NOMO-1 treated with DMSO at 0.1 percent for 48 hours (cell line): ENCODE measurements at regions not wholly inside any gene's neighbourhood (a gene's known extent, or its start where the extent isn't known, plus 50 kb on each side); places are given as distances from the start of the nearest gene placed in this dataset.
"Not testable (repeated sequence)": the region's sequence is repeated elsewhere in the genome, so short reads cannot be mapped to it uniquely, and the experiment has no call there.

Source experiments
- DNase-seq: peaks from one replicate; lab custom pipeline; 2025; ENCODE audit not compliant: unreplicated experiment; lab: John Stamatoyannopoulos, UW

DNA sequence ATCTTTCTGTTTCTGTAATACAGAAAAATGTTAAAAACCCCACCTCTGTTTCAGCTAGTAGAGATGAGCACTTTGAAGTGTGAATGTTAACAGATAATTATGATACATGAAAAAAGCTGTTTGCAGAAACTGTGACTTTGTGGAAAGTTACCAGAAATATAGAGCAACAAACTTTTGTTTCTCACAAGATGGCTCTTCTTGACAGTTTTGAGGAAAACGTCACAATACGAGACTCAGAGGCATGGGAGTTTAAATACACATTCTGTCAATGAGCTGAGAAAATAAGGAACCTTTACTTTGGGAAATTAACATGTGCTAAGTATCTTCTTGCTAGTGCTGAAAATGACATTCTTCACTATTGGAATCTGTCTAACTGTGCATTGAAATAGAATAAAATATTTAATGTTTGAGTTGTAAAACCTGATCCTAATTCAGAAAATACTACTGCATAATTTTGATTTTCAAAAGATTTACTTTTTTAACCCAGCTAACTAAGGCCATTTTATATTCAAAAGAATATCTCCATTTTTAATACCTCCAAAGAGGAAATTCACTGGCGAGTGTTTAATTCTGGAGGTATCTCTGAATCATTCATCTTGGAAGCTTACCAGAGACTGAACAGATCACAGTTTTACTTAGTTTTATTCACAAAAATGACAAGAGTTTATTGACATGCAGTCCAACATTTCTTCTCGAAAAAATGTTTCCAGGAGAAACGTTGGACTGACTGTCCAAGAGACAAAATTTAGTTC lies 308.9 kb upstream of the LRFN5 start:
- DNase-seq, result no peak

DNA sequence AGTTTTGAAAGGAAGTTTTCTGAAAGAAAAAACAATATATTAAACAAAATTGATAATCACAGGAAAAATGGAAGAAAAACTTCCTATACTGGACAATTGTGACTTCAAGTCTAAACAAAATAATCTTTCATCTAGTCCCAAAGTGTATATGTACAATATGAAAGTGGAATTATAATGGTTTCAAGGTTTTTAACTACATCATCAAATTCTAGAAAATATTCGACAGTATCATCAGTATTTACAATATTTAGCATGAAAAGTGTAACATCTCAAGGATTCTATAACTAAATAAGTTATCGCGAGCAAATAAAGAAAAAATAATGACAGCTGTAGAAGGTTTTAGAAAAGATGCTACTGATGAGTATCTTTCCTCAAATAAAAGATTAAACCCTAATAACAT lies 310.9 kb upstream of the LRFN5 start:
- no peak for DNase-seq

DNA sequence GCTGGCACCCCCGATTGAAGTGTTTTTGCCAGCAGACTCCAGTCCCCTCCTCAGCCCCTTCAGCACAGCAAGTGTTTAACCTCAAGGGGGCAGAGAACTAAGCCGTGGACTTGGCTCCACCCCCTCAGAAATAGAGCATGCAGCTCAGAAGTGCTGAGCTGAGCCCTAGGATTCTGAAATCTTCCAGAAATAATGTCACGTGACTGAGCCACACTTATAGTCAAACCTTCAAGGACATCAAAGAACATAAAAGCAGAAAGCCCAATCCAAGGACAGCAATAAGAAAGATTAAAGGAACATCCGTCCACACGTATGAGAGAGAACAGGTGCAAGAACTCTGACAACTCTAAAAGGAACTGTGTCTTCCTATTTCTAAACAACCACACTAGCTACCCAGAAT lies 317.7 kb upstream of the LRFN5 start:
- DNase-seq, result no peak

DNA sequence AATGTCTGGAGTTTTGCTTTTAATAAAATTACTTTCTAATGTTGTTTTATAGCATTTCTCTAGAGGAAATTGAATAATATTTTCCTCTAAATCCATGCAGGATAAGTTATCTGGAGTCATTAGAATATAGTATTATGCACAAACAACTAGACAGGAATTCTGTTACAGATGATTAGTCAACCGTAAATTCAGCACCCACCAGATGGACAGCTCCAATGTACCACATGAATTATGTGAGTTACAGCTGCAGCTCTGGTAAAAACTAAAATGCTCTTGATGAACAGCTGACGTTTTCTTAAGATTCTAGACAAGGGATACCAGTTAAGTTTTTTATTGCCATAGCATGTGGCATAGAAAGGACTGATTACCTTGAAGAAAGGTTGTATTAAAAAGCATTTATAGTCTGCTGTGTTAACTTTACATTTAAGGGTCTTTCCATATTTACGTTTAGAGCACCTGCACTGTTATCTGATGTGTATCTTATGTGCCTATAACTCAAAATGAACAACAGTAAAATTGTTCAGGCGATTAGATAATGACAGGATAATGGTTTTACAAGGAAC lies 321.4 kb upstream of the LRFN5 start:
- peak; percentile 18 for DNase-seq

DNA sequence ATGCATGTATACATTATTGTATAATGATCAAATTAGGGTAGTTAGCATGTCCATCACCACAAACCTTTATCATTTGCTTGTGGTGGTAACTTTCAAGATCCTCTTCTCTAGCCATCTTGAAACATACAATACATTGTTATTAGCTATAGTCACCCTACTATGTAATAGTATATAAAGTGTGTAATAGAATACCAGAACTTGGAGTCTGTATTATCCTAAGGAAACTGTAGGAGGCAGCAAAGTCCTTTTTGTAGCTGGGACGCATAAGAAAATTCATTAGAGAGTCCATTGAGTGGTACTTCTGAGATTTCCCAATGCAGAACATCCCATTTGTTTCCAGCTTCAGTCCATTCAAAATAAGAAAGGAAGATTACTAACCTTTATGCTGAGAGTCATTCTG lies 325.9 kb upstream of the LRFN5 start:
- DNase-seq, result no peak

DNA sequence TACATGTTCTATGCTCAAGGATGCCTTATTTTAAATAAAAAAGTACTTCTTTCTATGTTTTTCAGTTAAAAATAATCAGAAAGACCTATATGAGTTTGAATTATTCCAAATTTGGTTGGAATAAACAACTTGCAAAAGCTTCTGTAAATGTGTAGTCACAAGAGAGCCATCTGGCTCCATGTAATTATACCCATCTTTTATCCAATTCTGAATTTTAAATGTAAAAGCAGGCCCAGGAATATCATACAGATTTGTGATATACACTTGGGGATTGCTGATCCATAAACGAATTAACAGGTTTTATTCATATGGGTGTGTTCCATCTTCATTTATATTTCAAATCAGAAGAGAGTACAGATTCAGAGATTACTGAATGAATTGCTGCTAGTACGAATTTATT lies 329.2 kb upstream of the LRFN5 start:
- no peak for DNase-seq

DNA sequence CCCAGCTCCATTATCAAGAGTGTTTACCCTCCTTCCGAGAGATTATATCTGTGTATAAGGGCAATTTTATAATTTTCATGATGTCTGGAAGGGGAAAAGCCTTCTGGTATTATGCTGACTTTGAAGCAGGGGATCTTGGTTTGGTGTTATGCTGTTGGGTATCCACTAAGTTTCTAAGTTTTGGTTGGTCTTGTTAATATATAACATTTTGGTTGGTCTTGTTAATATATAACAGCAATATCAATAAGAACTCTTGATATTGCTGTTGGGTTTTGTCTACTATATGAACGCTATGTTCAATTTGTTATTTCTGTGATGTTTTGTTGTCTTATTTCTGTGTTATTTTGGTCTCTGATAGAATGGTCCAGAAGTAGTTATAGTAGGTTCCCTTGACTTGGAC lies 349.2 kb upstream of the LRFN5 start:
- no peak for DNase-seq

DNA sequence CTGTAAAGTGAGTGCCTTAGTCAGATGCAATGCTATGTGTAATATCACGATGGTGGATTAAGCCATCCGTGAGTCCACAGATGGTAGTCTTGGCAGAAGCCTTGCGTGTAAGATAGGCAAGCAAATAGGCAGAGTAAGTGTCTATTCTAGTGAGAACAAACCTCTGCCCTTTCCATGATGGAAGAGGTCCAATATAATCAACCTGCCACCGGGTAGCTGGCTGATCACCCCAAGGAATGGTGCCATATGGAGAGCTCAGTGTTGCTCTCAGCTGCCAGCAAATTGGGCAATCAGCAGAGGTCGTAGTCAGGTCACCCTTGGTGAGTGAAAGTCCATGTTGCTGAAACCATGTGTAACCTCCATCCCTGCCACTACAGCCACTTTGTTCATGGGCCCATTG lies 371.2 kb upstream of the LRFN5 start:
- DNase-seq, result no peak

DNA sequence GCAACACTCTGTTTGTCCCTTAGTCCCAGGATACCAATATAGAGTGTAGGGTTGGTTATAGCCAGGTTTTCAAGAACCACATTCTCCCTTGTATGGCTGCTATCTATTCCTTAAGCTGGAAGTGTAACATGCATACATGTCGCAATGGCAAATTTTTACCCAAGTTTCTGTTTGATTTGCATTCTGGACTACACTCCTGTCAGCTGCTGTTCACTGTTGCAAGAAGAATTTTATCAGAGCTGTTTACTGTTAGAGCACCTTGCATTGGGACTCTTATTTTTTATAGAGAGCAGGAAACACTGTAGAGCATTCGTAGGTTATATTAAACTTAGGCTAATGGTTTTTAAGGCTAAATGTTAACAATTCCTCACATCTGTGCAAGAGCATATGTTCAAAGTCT lies 376.0 kb upstream of the LRFN5 start:
- no peak for DNase-seq

DNA sequence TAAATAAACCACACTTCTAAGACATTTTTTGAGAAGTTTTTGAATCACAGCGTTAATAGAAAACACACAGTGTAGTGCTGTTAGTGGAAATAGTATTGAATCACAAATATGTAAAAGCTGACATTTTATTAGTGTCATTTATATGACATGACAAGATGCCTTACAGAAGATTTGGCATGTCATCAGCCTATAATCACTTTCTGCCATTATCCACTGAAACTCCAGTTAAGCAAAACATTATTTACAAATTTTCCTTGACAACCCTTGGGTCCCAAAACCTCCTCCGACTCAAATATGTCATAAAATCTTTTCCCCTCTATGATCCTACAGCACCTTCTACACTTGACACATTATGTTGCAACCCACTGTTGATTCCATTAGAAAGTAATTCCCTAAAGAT lies 376.9 kb upstream of the LRFN5 start:
- DNase-seq, result no peak

DNA sequence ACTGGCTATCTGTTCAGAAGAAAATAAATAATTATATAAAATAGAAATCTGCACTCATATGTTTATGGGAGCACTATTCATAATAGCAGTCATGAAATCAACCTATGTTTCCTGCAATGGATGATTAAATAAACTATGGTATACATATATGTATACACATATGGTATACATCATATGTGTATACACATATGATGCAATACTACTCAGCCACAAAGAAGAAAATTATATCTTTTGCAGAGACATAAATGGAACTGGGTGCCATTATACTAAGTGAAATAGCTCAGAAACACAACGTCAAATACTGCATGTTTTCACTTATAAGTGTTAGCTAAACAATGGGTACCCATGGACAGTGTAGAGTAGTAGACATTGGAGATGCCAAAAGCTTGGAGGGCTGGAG lies 381.2 kb upstream of the LRFN5 start:
- no peak for DNase-seq

DNA sequence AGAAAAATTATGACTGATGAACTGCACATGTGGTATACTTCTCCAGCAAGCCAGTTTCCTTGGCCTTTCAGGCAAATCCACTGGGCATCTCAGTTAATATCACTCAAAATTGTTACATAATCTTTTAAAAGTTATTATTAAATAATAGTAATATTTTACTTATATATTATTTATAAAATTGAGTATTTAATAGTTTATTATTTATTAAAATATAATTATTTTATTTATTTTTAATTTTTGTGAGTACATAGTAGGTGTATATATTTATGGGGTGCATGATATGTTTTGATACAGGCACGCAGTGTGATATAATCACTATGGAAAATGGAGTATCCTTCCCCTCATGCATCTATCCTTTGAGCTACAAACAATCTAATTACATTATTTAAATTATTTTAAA lies 384.1 kb upstream of the LRFN5 start:
- no peak for DNase-seq

DNA sequence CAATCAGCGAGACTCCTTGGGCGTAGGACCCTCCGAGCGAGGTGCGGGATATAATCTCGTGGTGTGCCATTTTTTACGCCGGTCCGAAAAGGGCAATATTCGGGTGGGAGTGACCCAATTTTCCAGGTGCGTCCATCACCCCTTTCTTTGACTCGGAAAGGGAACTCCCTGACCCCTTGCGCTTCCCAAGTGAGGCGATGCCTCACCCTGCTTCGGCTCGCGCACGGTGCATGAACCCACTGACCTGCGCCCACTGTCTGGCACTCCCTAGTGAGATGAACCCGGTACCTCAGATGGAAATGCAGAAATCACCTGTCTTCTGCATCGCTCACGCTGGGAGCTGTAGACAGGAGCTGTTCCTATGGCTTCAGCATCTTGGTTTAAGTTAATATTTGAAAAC lies 391.7 kb upstream of the LRFN5 start:
- DNase-seq, result not testable (repeated sequence)

DNA sequence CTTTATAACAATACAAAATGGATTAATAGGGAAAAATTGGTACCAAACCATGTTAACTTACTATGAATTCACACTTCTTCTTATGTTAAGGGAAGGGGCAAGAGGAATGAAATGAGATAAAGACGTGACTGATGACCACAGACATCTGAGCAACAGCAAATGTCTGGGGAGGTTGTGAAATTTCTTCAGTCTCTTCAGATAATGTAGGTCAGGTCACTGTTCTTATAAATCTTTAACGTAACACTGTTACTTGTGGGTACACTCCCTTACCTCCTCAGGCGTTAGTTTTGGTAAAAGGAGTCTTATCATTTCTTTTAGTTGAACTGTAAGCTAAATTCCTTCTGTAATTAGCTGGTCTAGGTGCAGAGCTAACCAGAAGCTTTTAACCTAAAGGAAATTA lies 405.0 kb upstream of the LRFN5 start:
- no peak for DNase-seq

DNA sequence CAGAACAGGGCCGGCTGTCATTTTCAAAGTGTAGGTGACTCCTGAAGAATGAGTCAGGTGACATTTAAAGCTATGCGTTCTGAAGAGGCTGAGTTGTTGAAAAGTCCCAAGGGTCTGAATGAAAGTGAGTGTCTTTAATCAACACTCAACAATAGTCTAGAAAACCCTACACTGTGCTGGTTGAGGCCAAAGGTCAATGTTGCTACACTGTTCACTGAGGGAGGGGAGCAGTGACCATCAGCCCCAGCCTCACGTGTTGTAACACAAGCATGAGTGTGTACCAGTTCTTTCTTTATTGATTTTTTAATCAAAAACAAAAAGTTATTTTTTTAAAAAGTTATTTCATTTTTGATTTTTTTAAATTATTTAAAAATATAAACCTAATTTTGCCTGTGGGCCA lies 418.8 kb upstream of the LRFN5 start:
- DNase-seq, result no peak

DNA sequence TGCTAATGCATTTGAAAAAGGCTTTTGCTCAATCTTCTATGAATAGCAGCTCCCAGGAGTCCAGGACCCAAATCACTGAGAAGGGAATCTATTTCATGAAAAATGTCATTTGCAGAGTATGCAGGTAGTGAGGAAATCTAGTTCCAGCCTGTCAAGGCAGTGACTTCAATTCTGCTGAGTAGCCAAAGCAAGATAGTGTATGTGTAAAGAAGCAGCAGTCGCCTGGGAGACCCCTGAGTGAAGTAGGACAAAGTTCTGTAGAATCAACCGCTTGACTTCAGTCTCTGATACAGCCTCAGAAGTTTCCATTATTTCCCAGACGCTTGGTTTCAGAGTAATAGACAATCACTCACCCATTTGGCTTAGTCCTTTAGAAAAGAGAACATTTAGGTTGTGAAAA lies 435.6 kb upstream of the LRFN5 start:
- DNase-seq, result no peak

DNA sequence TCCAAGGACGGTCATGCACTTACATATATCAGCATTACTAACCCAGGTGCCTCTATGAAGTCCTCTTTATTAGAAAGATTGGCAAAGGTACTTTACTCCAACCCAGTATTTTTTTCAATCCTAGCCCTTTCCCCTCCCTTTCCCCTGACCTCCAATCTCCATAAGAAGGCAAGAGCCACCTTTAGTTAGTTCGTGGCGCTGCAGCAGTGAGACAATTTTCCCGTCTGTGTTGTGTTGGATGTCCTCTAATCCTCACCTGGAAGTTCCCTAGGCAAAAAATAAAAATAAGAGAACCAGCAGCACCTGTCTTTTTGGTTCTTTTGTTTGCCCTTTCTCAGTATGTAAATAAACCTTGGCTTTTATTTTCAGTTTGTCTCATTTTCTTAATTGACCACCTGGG lies 439.6 kb upstream of the LRFN5 start:
- no peak for DNase-seq

DNA sequence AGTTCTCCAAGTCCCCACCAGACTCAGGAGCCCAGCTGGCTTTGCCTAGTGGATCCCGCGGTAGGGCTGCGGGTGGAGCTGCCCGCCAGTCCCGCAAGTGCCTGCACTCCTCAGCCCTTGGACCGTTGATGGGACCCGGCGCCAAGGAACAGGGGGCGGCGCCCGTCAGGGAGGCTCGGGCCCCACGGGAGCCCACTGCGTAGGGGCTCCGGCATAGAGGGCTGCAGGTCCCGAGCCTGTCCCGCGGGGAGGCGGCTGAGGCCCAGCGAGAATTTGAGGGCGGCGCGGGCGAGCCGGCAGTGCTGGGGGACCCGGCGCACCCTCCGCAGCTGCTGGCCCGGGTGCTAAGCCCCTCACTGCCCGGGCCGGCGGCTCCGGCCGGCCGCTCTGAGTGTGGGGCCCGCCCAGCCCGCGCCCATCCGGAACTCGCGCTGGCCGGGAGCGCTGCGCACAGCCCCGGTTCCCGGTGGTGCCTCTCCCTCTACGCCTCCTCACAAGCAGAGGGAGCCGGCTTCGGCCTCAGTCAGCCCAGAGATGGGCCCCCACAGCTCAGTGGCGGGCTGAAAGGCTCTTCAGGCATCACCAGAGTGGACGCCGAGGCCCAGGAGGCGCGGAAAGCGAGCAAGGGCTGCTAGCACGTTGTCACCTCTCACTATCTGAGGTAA lies 452.4 kb upstream of the LRFN5 start:
- no peak for DNase-seq

DNA sequence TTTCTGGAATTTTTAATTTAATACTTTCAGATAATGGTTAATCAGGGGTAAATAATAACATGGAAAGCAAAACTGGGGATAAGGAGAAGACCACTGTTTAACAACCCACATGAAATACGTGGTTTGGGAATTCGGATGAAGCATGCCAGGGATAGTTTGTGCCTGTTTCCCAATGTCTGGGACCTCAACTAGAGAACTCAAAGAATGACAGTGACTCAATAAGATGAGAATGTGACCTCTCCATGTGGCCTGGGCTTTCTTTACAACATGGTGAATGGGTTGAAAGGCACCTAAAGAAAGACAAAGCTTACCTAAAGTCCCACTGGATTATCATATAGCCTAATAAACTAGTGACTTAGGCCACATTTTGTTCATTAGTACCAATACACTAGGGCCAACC lies 460.3 kb upstream of the LRFN5 start:
- no peak for DNase-seq

DNA sequence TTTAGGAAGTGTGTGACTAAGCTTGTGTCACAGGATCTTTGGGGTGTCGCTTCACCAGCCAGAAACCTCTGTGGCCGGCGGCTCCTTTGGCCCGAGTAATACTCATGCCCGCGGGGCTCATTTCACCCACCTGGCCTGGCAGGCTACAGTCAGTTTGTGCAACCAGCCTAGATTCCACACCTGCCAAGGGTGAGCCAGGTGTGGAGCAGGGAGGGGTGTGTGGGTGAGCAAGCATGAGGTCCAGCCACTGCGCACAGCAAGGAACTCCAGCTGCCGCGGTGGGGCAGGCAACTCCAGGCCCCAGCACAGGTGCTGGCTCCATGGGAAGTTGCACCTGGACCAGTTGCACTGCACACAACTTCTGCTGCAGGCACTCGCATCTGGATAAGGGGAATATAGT lies 462.3 kb upstream of the LRFN5 start:
- DNase-seq, result no peak

DNA sequence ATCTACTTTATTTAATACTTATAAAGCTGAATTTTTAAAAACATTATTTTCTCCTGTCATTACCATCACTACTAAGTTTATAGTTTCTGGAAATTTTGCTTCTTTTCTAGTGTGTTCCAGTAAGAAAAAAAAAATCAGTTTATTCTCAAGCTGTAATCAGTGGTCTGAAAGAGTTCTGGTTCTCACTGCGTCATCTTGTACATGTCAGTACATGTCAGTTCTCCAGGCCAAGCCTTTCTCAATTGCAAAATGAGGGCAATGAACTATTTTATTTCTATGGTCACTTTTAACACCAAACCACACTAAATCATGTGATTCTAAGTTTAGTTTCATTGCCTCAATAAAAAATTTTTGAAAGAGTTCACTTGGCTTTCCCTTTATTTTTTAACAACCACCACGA lies 468.9 kb upstream of the LRFN5 start:
- DNase-seq, result no peak

DNA sequence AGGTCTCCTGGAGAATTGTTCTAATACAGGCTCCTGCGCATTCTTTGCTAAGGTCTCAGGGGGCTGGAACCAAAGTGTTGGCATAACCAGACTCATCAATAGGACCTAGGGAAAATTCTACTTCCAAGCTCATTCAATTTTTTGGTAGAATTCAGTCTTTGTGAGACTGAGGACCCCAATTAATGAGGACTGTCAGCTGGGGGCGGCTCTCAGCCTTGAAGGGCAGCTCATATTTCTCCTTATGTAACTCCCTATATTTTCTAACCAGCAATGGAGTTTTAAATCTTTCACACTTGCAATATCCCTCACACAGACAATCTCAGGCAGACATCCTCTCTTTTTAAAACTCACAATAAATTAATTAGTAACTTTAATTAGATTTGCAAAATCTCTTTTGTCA lies 476.4 kb upstream of the LRFN5 start:
- no peak for DNase-seq

DNA sequence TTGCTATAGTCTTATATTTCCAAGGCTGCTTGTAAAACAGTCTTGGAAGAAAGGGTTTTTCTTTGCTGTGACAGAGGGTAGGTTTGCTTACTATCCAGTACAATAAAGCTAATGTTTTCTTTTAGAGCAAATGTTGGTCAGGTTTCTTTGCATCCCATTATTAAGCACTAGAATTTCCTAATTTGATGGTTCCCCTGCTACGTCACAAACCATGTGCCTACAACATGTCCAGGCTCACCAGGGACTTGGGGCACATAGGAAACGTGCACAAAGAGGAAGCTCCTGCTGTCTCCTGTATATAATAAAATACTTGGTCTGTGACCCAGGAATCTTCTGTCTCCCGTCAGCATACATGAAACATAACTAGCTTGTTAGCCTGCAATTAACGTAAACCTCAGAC lies 486.3 kb upstream of the LRFN5 start:
- DNase-seq, result no peak
